ENCODE measurements at regions not wholly inside any gene's neighbourhood (a gene's known extent, or its start where the extent isn't known, plus 50 kb on each side); places are given as distances from the start of the nearest gene placed in this dataset.

DNA sequence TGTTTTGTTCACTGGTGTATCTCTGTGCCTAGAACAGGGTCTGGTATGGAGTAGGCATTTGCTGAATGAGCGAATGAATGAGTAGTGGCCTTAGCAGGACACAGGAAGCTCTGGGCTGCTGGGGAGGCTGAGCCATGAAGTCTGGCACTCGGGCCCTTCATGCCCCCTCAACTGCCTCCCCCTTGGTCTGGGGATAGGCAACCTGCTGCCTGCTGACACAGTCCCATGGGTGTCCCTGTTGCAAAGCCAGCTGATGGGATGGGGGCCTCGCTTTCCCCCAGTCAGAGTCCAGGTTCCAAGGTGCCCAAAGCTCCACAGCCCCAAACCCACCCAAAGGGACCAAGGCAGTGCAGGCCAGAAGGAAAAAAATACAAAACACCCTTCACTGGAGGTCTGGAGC, 107.0 kb upstream of the CASZ1 start:
- TF ChIP-seq, protein P1, sequence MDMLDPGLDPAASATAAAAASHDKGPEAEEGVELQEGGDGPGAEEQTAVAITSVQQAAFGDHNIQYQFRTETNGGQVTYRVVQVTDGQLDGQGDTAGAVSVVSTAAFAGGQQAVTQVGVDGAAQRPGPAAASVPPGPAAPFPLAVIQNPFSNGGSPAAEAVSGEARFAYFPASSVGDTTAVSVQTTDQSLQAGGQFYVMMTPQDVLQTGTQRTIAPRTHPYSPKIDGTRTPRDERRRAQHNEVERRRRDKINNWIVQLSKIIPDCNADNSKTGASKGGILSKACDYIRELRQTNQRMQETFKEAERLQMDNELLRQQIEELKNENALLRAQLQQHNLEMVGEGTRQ (IDR thresholded peaks at IDR 0.05): no peak
- TF ChIP-seq JUN (IDR thresholded peaks at IDR 0.05) (no peak), KDM1A (IDR thresholded peaks at IDR 0.05; ENCODE audit: low read depth) (no peak)
